ENCODE measurements at regions not wholly inside any gene's neighbourhood (a gene's known extent, or its start where the extent isn't known, plus 50 kb on each side); places are given as distances from the start of the nearest gene placed in this dataset.
"Not testable (repeated sequence)": the region's sequence is repeated elsewhere in the genome, so short reads cannot be mapped to it uniquely, and the experiment has no call there.

GRCh38 chr3:163601426-163601825 lies 1476.9 kb downstream of the SI start:
- Mint-ChIP-seq H3K36me3 (ENCODE audit: low read depth) (no peaks in the 10 kb centered on the region), H3K9me3 (peaks cover 9% of the 10 kb centered on the region), H3K4me3 (no peak overlapping the region), H3K27ac (no peak overlapping the region), H3K4me1 (ENCODE audit: low read depth) (no peaks in the 10 kb centered on the region), H3K27me3 (no peaks in the 10 kb centered on the region)
- intact Hi-C loops (cut with micrococcal nuclease), result no loop called here

GRCh38 chr3:163587342-163587741 lies 1491.0 kb downstream of the SI start:
- no peaks in the 10 kb centered on the region for H3K36me3 Mint-ChIP-seq (ENCODE audit: low read depth)
- no peak overlapping the region for H3K4me3 Mint-ChIP-seq
- no peaks in the 10 kb centered on the region for H3K27me3 Mint-ChIP-seq
- peaks cover 23% of the 10 kb centered on the region for H3K9me3 Mint-ChIP-seq
- no peaks in the 10 kb centered on the region for H3K4me1 Mint-ChIP-seq (ENCODE audit: low read depth)
- H3K27ac Mint-ChIP-seq, result no peak overlapping the region
- intact Hi-C loops (cut with micrococcal nuclease), result no loop called here

GRCh38 chr3:163582967-163583366 lies 1495.3 kb downstream of the SI start:
- Mint-ChIP-seq H3K36me3 (ENCODE audit: low read depth) (no peaks in the 10 kb centered on the region), H3K27me3 (no peaks in the 10 kb centered on the region), H3K27ac (no peak overlapping the region), H3K4me3 (no peak overlapping the region), H3K9me3 (peaks cover 32% of the 10 kb centered on the region), H3K4me1 (ENCODE audit: low read depth) (no peaks in the 10 kb centered on the region)
- intact Hi-C loops (cut with micrococcal nuclease), result no loop called here

- peaks cover 29% of the 10 kb centered on the region for H3K9me3 Mint-ChIP-seq
- H3K4me3 Mint-ChIP-seq, result no peak overlapping the region
- no peaks in the 10 kb centered on the region for H3K4me1 Mint-ChIP-seq (ENCODE audit: low read depth)
- intact Hi-C loops (cut with micrococcal nuclease), result no loop called here
- no peaks in the 10 kb centered on the region for H3K36me3 Mint-ChIP-seq (ENCODE audit: low read depth)
- no peak overlapping the region for H3K27ac Mint-ChIP-seq
- no peaks in the 10 kb centered on the region for H3K27me3 Mint-ChIP-seq
Measured at GRCh38 chr3:163577271-163577670, 1501.0 kb downstream of the SI start.

GRCh38 chr3:163576314-163576713 lies 1502.0 kb downstream of the SI start:
- Mint-ChIP-seq H3K27ac (no peak overlapping the region), H3K36me3 (ENCODE audit: low read depth) (no peaks in the 10 kb centered on the region), H3K27me3 (no peaks in the 10 kb centered on the region), H3K4me1 (ENCODE audit: low read depth) (no peaks in the 10 kb centered on the region), H3K9me3 (peaks cover 36% of the 10 kb centered on the region), H3K4me3 (no peak overlapping the region)
- intact Hi-C loops (cut with micrococcal nuclease), result no loop called here

GRCh38 chr3:163573324-163573723 lies 1505.0 kb downstream of the SI start:
- Mint-ChIP-seq H3K4me3 (no peak overlapping the region), H3K9me3 (peaks cover 34% of the 10 kb centered on the region), H3K27ac (no peak overlapping the region), H3K36me3 (ENCODE audit: low read depth) (no peaks in the 10 kb centered on the region), H3K4me1 (ENCODE audit: low read depth) (no peaks in the 10 kb centered on the region), H3K27me3 (no peaks in the 10 kb centered on the region)
- intact Hi-C loops (cut with micrococcal nuclease), result no loop called here

GRCh38 chr3:163572856-163573255 lies 1505.4 kb downstream of the SI start:
- Mint-ChIP-seq H3K4me3 (no peak overlapping the region), H3K4me1 (ENCODE audit: low read depth) (no peaks in the 10 kb centered on the region), H3K36me3 (ENCODE audit: low read depth) (no peaks in the 10 kb centered on the region), H3K27me3 (no peaks in the 10 kb centered on the region), H3K9me3 (peaks cover 34% of the 10 kb centered on the region), H3K27ac (no peak overlapping the region)
- intact Hi-C loops (cut with micrococcal nuclease), result no loop called here

GRCh38 chr3:163563485-163563884 lies 1514.8 kb downstream of the SI start:
- H3K9me3 Mint-ChIP-seq, result no peaks in the 10 kb centered on the region
- no peaks in the 10 kb centered on the region for H3K36me3 Mint-ChIP-seq (ENCODE audit: low read depth)
- intact Hi-C loops (cut with micrococcal nuclease), result no loop called here
- no peak overlapping the region for H3K4me3 Mint-ChIP-seq
- H3K27ac Mint-ChIP-seq, result no peak overlapping the region
- H3K4me1 Mint-ChIP-seq (ENCODE audit: low read depth), result no peaks in the 10 kb centered on the region
- H3K27me3 Mint-ChIP-seq, result no peaks in the 10 kb centered on the region

- Mint-ChIP-seq H3K36me3 (ENCODE audit: low read depth) (no peaks in the 10 kb centered on the region), H3K4me3 (no peak overlapping the region), H3K4me1 (ENCODE audit: low read depth) (no peaks in the 10 kb centered on the region), H3K27me3 (no peaks in the 10 kb centered on the region), H3K9me3 (no peaks in the 10 kb centered on the region), H3K27ac (no peak overlapping the region)
- intact Hi-C loops (cut with micrococcal nuclease), result no loop called here
Measured at GRCh38 chr3:163562625-163563024, 1515.7 kb downstream of the SI start.

GRCh38 chr3:163561151-163561550 lies 1517.1 kb downstream of the SI start:
- intact Hi-C loops (cut with micrococcal nuclease), result no loop called here
- no peaks in the 10 kb centered on the region for H3K27me3 Mint-ChIP-seq
- H3K4me3 Mint-ChIP-seq, result no peak overlapping the region
- no peaks in the 10 kb centered on the region for H3K36me3 Mint-ChIP-seq (ENCODE audit: low read depth)
- no peaks in the 10 kb centered on the region for H3K9me3 Mint-ChIP-seq
- H3K4me1 Mint-ChIP-seq (ENCODE audit: low read depth), result no peaks in the 10 kb centered on the region
- no peak overlapping the region for H3K27ac Mint-ChIP-seq

- intact Hi-C loops (cut with micrococcal nuclease), result no loop called here
- H3K36me3 Mint-ChIP-seq (ENCODE audit: low read depth), result no peaks in the 10 kb centered on the region
- H3K27ac Mint-ChIP-seq, result no peak overlapping the region
- no peaks in the 10 kb centered on the region for H3K27me3 Mint-ChIP-seq
- H3K9me3 Mint-ChIP-seq, result no peaks in the 10 kb centered on the region
- no peaks in the 10 kb centered on the region for H3K4me1 Mint-ChIP-seq (ENCODE audit: low read depth)
- H3K4me3 Mint-ChIP-seq, result no peak overlapping the region
Measured at GRCh38 chr3:163560459-163560858, 1517.8 kb downstream of the SI start.

GRCh38 chr3:163556813-163557523 lies 1521.3 kb downstream of the SI start:
- no peaks in the 10 kb centered on the region for H3K4me1 Mint-ChIP-seq (ENCODE audit: low read depth)
- intact Hi-C loops (cut with micrococcal nuclease), result no loop called here
- no peak overlapping the region for H3K27ac Mint-ChIP-seq
- no peaks in the 10 kb centered on the region for H3K27me3 Mint-ChIP-seq
- no peak overlapping the region for H3K4me3 Mint-ChIP-seq
- H3K9me3 Mint-ChIP-seq, result peaks cover 8% of the 10 kb centered on the region
- no peaks in the 10 kb centered on the region for H3K36me3 Mint-ChIP-seq (ENCODE audit: low read depth)

- Mint-ChIP-seq H3K27ac (no peak overlapping the region), H3K9me3 (peaks cover 18% of the 10 kb centered on the region), H3K4me3 (no peak overlapping the region), H3K36me3 (ENCODE audit: low read depth) (no peaks in the 10 kb centered on the region), H3K4me1 (ENCODE audit: low read depth) (no peaks in the 10 kb centered on the region), H3K27me3 (no peaks in the 10 kb centered on the region)
- intact Hi-C loops (cut with micrococcal nuclease), result no loop called here
Measured at GRCh38 chr3:163555918-163556317, 1522.4 kb downstream of the SI start.

- no peaks in the 10 kb centered on the region for H3K36me3 Mint-ChIP-seq (ENCODE audit: low read depth)
- H3K4me1 Mint-ChIP-seq (ENCODE audit: low read depth), result no peaks in the 10 kb centered on the region
- no peaks in the 10 kb centered on the region for H3K27me3 Mint-ChIP-seq
- H3K9me3 Mint-ChIP-seq, result peaks cover 18% of the 10 kb centered on the region
- H3K4me3 Mint-ChIP-seq, result no peak overlapping the region
- no peak overlapping the region for H3K27ac Mint-ChIP-seq
- intact Hi-C loops (cut with micrococcal nuclease), result no loop called here
Measured at GRCh38 chr3:163552659-163552966, 1525.7 kb downstream of the SI start.

- H3K27ac Mint-ChIP-seq; H3K27me3 Mint-ChIP-seq; intact Hi-C loops (cut with micrococcal nuclease); H3K36me3 Mint-ChIP-seq (ENCODE audit: low read depth); H3K4me1 Mint-ChIP-seq (ENCODE audit: low read depth); H3K4me3 Mint-ChIP-seq: not testable (repeated sequence)
- peaks cover 18% of the 10 kb centered on the region for H3K9me3 Mint-ChIP-seq
Measured at GRCh38 chr3:163551915-163552658, 1526.2 kb downstream of the SI start.

Data from dendritic cell treated with granulocyte-macrophage colony-stimulating factor and Interleukin-4, amounts not matched to agents 40 ng/mL and 50 ng/mL, for 4 days (primary cell).